Rectal smooth muscle tissue (tissue), 1 donor: ENCODE measurements at regions not wholly inside any gene's neighbourhood (a gene's known extent, or its start where the extent isn't known, plus 50 kb on each side); places are given as distances from the start of the nearest gene placed in this dataset.
"Not testable (repeated sequence)": the region's sequence is repeated elsewhere in the genome, so short reads cannot be mapped to it uniquely, and the experiment has no call there.

Experiments
- H3K27ac ChIP-seq: one replicate; pipeline ENCODE4 v1.7.0; 2013; ENCODE audit warnings: low read depth, low read length, inconsistent platforms
- H3K27me3 ChIP-seq: one replicate; pipeline ENCODE4 v1.7.0; 2013; ENCODE audit warnings: low read length; ENCODE audit not compliant: control insufficient read depth, insufficient read depth
- H3K36me3 ChIP-seq: one replicate; pipeline ENCODE4 v1.7.0; 2013; ENCODE audit warnings: low read length; ENCODE audit not compliant: control insufficient read depth, insufficient read depth
- H3K4me1 ChIP-seq: one replicate; pipeline ENCODE4 v1.7.0; 2013; ENCODE audit warnings: low read length; ENCODE audit not compliant: control insufficient read depth, insufficient read depth
- H3K4me3 ChIP-seq: one replicate; pipeline ENCODE4 v1.7.0; 2013; ENCODE audit warnings: low read length
- H3K9ac ChIP-seq: one replicate; pipeline ENCODE4 v1.7.0; 2013; ENCODE audit warnings: low read length

GRCh38 chr2:131684631-131685316, 157.1 kb downstream of the CCDC74A start:
- not testable (repeated sequence) for H3K4me3 ChIP-seq, H3K27me3 ChIP-seq, H3K9ac ChIP-seq, H3K36me3 ChIP-seq, H3K4me1 ChIP-seq, H3K27ac ChIP-seq

GRCh38 chr2:131686164-131686893, 158.6 kb downstream of the CCDC74A start:
- H3K9ac ChIP-seq, H3K4me3 ChIP-seq, H3K27ac ChIP-seq, H3K4me1 ChIP-seq, H3K36me3 ChIP-seq, H3K27me3 ChIP-seq: not testable (repeated sequence)

GRCh38 chr2:131686894-131687238, 159.2 kb downstream of the CCDC74A start:
- H3K27me3 ChIP-seq, H3K9ac ChIP-seq, H3K4me1 ChIP-seq, H3K27ac ChIP-seq, H3K4me3 ChIP-seq, H3K36me3 ChIP-seq: not testable (repeated sequence)

- not testable (repeated sequence) for H3K27ac ChIP-seq, H3K36me3 ChIP-seq, H3K4me1 ChIP-seq
Measured at GRCh38 chr2:131689066-131689465, 161.4 kb downstream of the CCDC74A start.

GRCh38 chr2:131711268-131711667, 183.6 kb downstream of the CCDC74A start:
- H3K27ac ChIP-seq, H3K4me3 ChIP-seq, H3K4me1 ChIP-seq, H3K9ac ChIP-seq, H3K27me3 ChIP-seq, H3K36me3 ChIP-seq: not testable (repeated sequence)

More at GRCh38 chr2:131689066-131689465, 161.4 kb downstream of the CCDC74A start:
- H3K9ac ChIP-seq, H3K4me3 ChIP-seq, H3K27me3 ChIP-seq: not testable (repeated sequence)

- not testable (repeated sequence) for H3K27ac ChIP-seq, H3K36me3 ChIP-seq, H3K27me3 ChIP-seq, H3K4me3 ChIP-seq, H3K4me1 ChIP-seq, H3K9ac ChIP-seq
Measured at GRCh38 chr2:131717907-131718306, 190.2 kb downstream of the CCDC74A start.

GRCh38 chr2:131721163-131721562, 193.5 kb downstream of the CCDC74A start:
- not testable (repeated sequence) for H3K4me3 ChIP-seq, H3K36me3 ChIP-seq, H3K27me3 ChIP-seq, H3K9ac ChIP-seq, H3K4me1 ChIP-seq, H3K27ac ChIP-seq

GRCh38 chr2:131722256-131722655, 194.6 kb downstream of the CCDC74A start:
- H3K9ac ChIP-seq, H3K4me3 ChIP-seq, H3K4me1 ChIP-seq, H3K36me3 ChIP-seq, H3K27ac ChIP-seq, H3K27me3 ChIP-seq: not testable (repeated sequence)

- H3K9ac ChIP-seq = no peak overlapping the region
Measured at GRCh38 chr2:131724019-131724418, 196.3 kb downstream of the CCDC74A start.

GRCh38 chr2:131728451-131728850, 200.8 kb downstream of the CCDC74A start:
- H3K9ac ChIP-seq, H3K36me3 ChIP-seq, H3K27me3 ChIP-seq: not testable (repeated sequence)

More at GRCh38 chr2:131724019-131724418, 196.3 kb downstream of the CCDC74A start:
- Histone ChIP-seq H3K27ac (no peak overlapping the region), H3K36me3 (no peaks in the 10 kb centered on the region), H3K4me1 (no peaks in the 10 kb centered on the region), H3K27me3 (no peaks in the 10 kb centered on the region), H3K4me3 (no peak overlapping the region)

GRCh38 chr2:131733530-131733929, 205.8 kb downstream of the CCDC74A start:
- H3K9ac ChIP-seq, H3K36me3 ChIP-seq, H3K27me3 ChIP-seq, H3K27ac ChIP-seq, H3K4me1 ChIP-seq, H3K4me3 ChIP-seq: not testable (repeated sequence)

More at GRCh38 chr2:131728451-131728850, 200.8 kb downstream of the CCDC74A start:
- H3K27ac ChIP-seq, H3K4me3 ChIP-seq, H3K4me1 ChIP-seq: not testable (repeated sequence)

GRCh38 chr2:131736406-131736805, 208.7 kb downstream of the CCDC74A start:
- not testable (repeated sequence) for H3K36me3 ChIP-seq

GRCh38 chr2:131738533-131738932, 210.8 kb downstream of the CCDC74A start:
- not testable (repeated sequence) for H3K36me3 ChIP-seq, H3K9ac ChIP-seq, H3K4me1 ChIP-seq, H3K27ac ChIP-seq, H3K4me3 ChIP-seq, H3K27me3 ChIP-seq

More at GRCh38 chr2:131736406-131736805, 208.7 kb downstream of the CCDC74A start:
- not testable (repeated sequence) for H3K27ac ChIP-seq, H3K4me3 ChIP-seq, H3K4me1 ChIP-seq, H3K27me3 ChIP-seq, H3K9ac ChIP-seq
